ENCODE measurements at regions not wholly inside any gene's neighbourhood (a gene's known extent, or its start where the extent isn't known, plus 50 kb on each side); places are given as distances from the start of the nearest gene placed in this dataset.
"Not testable (repeated sequence)": the region's sequence is repeated elsewhere in the genome, so short reads cannot be mapped to it uniquely, and the experiment has no call there.

GRCh38 chrX:83416273-83416672, 91.8 kb upstream of the POU3F4 start:
- Histone ChIP-seq H3K9me3 (ENCODE audit: control insufficient read depth, insufficient read depth, low read length) (peaks cover 41% of the 10 kb centered on the region), H3K27me3 (ENCODE audit: control insufficient read depth, insufficient read depth, low read length) (no peaks in the 10 kb centered on the region), H3K9ac (ENCODE audit: low read depth, low read length) (no peak overlapping the region), H3K27ac (ENCODE audit: low read depth, low read length) (no peak overlapping the region), H3K4me1 (ENCODE audit: control insufficient read depth, insufficient read depth, low read length) (no peaks in the 10 kb centered on the region), H3K36me3 (ENCODE audit: control insufficient read depth, insufficient read depth, low read length) (no peaks in the 10 kb centered on the region), H3K4me3 (ENCODE audit: low read depth, low read length) (no peak overlapping the region)

GRCh38 chrX:83419030-83419792, 88.9 kb upstream of the POU3F4 start:
- Histone ChIP-seq H3K4me1 (ENCODE audit: control insufficient read depth, insufficient read depth, low read length) (no peaks in the 10 kb centered on the region), H3K9ac (ENCODE audit: low read depth, low read length) (no peak overlapping the region), H3K27ac (ENCODE audit: low read depth, low read length) (no peak overlapping the region), H3K4me3 (ENCODE audit: low read depth, low read length) (no peak overlapping the region), H3K36me3 (ENCODE audit: control insufficient read depth, insufficient read depth, low read length) (no peaks in the 10 kb centered on the region), H3K27me3 (ENCODE audit: control insufficient read depth, insufficient read depth, low read length) (no peaks in the 10 kb centered on the region), H3K9me3 (ENCODE audit: control insufficient read depth, insufficient read depth, low read length) (peaks cover 61% of the 10 kb centered on the region)

- peaks cover 65% of the 10 kb centered on the region for H3K9me3 ChIP-seq (ENCODE audit: control insufficient read depth, insufficient read depth, low read length)
- no peaks in the 10 kb centered on the region for H3K36me3 ChIP-seq (ENCODE audit: control insufficient read depth, insufficient read depth, low read length)
- H3K9ac ChIP-seq (ENCODE audit: low read depth, low read length) = no peak overlapping the region
- no peak overlapping the region for H3K4me3 ChIP-seq (ENCODE audit: low read depth, low read length)
- no peak overlapping the region for H3K27ac ChIP-seq (ENCODE audit: low read depth, low read length)
- H3K27me3 ChIP-seq (ENCODE audit: control insufficient read depth, insufficient read depth, low read length) = no peaks in the 10 kb centered on the region
- H3K4me1 ChIP-seq (ENCODE audit: control insufficient read depth, insufficient read depth, low read length) = no peaks in the 10 kb centered on the region
Observed at GRCh38 chrX:83422836-83423235, 85.3 kb upstream of the POU3F4 start.

- not testable (repeated sequence) for H3K9ac ChIP-seq (ENCODE audit: low read depth, low read length); H3K4me1 ChIP-seq (ENCODE audit: control insufficient read depth, insufficient read depth, low read length); H3K36me3 ChIP-seq (ENCODE audit: control insufficient read depth, insufficient read depth, low read length); H3K27me3 ChIP-seq (ENCODE audit: control insufficient read depth, insufficient read depth, low read length); H3K4me3 ChIP-seq (ENCODE audit: low read depth, low read length); H3K27ac ChIP-seq (ENCODE audit: low read depth, low read length)
- H3K9me3 ChIP-seq (ENCODE audit: control insufficient read depth, insufficient read depth, low read length) = peaks cover 49% of the 10 kb centered on the region
Observed at GRCh38 chrX:83442552-83442951, 65.5 kb upstream of the POU3F4 start.

- no peaks in the 10 kb centered on the region for H3K36me3 ChIP-seq (ENCODE audit: control insufficient read depth, insufficient read depth, low read length)
- H3K27me3 ChIP-seq (ENCODE audit: control insufficient read depth, insufficient read depth, low read length) = no peaks in the 10 kb centered on the region
Observed at GRCh38 chrX:83446355-83446754, 61.7 kb upstream of the POU3F4 start.

More at GRCh38 chrX:83446355-83446754, 61.7 kb upstream of the POU3F4 start:
- Histone ChIP-seq H3K9me3 (ENCODE audit: control insufficient read depth, insufficient read depth, low read length) (peaks cover 32% of the 10 kb centered on the region), H3K27ac (ENCODE audit: low read depth, low read length) (no peak overlapping the region), H3K4me1 (ENCODE audit: control insufficient read depth, insufficient read depth, low read length) (no peaks in the 10 kb centered on the region), H3K4me3 (ENCODE audit: low read depth, low read length) (no peak overlapping the region), H3K9ac (ENCODE audit: low read depth, low read length) (no peak overlapping the region)

All from HUES48 (cell line).